ENCODE measurements at regions not wholly inside any gene's neighbourhood (a gene's known extent, or its start where the extent isn't known, plus 50 kb on each side); places are given as distances from the start of the nearest gene placed in this dataset.

DNA sequence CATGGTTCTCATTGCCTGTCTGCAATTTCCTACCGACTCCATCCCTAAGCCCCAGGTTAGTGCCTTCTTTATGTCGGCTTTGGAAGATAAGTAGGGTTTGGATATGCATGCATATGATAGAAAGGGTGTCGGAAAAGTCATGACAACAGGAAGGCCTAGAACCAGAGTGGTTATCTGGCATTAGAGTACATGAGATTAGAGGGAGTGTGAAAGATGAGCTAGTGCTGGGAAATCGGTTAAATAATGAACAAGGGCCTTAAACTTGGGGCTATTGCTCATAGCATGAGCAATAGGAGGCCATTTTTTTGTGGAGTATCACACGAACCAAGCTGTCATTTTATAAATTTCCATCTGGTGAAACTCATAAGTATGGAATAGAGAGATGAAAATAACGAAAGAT, 54.0 kb upstream of the LPP start (continued):
- TF ChIP-seq, protein P1, sequence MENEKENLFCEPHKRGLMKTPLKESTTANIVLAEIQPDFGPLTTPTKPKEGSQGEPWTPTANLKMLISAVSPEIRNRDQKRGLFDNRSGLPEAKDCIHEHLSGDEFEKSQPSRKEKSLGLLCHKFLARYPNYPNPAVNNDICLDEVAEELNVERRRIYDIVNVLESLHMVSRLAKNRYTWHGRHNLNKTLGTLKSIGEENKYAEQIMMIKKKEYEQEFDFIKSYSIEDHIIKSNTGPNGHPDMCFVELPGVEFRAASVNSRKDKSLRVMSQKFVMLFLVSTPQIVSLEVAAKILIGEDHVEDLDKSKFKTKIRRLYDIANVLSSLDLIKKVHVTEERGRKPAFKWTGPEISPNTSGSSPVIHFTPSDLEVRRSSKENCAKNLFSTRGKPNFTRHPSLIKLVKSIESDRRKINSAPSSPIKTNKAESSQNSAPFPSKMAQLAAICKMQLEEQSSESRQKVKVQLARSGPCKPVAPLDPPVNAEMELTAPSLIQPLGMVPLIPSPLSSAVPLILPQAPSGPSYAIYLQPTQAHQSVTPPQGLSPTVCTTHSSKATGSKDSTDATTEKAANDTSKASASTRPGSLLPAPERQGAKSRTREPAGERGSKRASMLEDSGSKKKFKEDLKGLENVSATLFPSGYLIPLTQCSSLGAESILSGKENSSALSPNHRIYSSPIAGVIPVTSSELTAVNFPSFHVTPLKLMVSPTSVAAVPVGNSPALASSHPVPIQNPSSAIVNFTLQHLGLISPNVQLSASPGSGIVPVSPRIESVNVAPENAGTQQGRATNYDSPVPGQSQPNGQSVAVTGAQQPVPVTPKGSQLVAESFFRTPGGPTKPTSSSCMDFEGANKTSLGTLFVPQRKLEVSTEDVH (IDR thresholded peaks at IDR 0.05; ENCODE audit: low read depth, partially characterized antibody), result no peak
- no peak for TF ChIP-seq RFX5 (IDR thresholded peaks at IDR 0.05; ENCODE audit: low read depth, low read length)

DNA sequence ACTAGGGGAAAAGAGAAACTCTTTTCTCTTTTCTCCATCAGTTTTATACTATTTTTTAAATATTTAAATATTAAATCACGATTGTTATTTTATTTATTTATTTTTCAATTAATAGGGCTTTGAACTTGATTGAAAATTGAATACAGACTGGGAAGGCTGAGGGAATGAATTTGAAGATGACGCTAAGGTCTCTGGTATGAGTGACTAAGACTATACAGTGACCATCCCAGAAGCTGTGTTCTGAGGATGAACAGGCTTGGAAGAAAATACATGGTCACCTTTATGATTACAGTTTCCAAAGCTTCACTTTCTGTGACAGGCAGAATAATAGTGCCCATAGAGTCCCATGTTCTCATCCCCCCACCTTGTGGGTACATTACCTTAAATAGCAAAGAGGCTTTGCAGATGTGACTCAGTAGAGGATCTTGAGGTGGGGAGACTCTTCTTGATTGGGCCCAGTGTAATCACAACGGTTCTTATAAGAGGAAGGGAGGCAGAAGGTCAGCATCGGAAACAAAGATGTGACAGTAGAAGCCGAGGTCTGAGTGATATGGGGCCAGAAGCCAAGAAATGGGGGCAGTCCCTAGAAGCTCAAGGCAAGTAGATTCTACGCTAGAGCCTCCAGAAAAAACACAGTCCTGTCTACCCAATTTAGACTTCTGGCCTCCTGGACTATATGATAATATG, 51.0 kb upstream of the LPP start:
- no TSS peak for BruUV-seq (replicated peaks)
- 43% methylated on average over 6 of the region's 6 CpGs for whole genome bisulfite sequencing (ENCODE audit: insufficient coverage, insufficient replicate concordance, low lambda C conversion rate, missing lambda C conversion rate)
- H3K4me1 ChIP-seq (ENCODE audit: control insufficient read depth, insufficient read depth, low read length), result no peaks in the 10 kb centered on the region
- in situ Hi-C loops (cut with MboI), result no loop called here
- FAIRE-seq (no peak), ATAC-seq (no peak), DNase-seq (ENCODE audit: low read depth, low spot score) (no peak)
- POLR2A ChIA-PET, result no interaction called here
- H4K20me1 ChIP-seq (ENCODE audit: control insufficient read depth, insufficient read depth), result no peaks in the 10 kb centered on the region
- H2AFZ ChIP-seq (ENCODE audit: control insufficient read depth, low read depth, low read length), result no peak overlapping the region
- H3K36me3 ChIP-seq (ENCODE audit: control insufficient read depth in 2 of 2, insufficient read depth in 2 of 2, low read length in 1 of 2), result no peaks in the 10 kb centered on the region
- RAD21 ChIA-PET (ENCODE audit: unreplicated experiment), result no interaction called here
- H3K9ac ChIP-seq (ENCODE audit: control insufficient read depth, insufficient read depth, low read length), result no peak overlapping the region
- no peak overlapping the region for H3K4me3 ChIP-seq
- H3K27ac ChIP-seq (ENCODE audit: control insufficient read depth, insufficient read depth), result no peak overlapping the region
- H3K27me3 ChIP-seq (replicated peaks in 1 of 2; ENCODE audit: control insufficient read depth in 2 of 2, insufficient read depth in 2 of 2, low read length in 1 of 2), result no peaks in the 10 kb centered on the region; a peak in 1 of 4 replicates
- no peak overlapping the region for H3K4me2 ChIP-seq (ENCODE audit: control insufficient read depth, insufficient read depth)
- intact Hi-C loops (cut with micrococcal nuclease; ENCODE audit: unreplicated experiment), result no loop called here
- SMC1A ChIA-PET (ENCODE audit: uncharacterized antibody, unreplicated experiment), result no interaction called here
- no peaks in the 10 kb centered on the region for H3K79me2 ChIP-seq (ENCODE audit: control insufficient read depth, insufficient read depth, low read length)
- CTCF ChIA-PET, result no interaction called here
- no peaks in the 10 kb centered on the region; the same call in 2 of the 3 replicates for H3K9me3 ChIP-seq (replicated peaks; ENCODE audit: control insufficient read depth, insufficient read depth, low read length)
- TF ChIP-seq, protein P2, sequence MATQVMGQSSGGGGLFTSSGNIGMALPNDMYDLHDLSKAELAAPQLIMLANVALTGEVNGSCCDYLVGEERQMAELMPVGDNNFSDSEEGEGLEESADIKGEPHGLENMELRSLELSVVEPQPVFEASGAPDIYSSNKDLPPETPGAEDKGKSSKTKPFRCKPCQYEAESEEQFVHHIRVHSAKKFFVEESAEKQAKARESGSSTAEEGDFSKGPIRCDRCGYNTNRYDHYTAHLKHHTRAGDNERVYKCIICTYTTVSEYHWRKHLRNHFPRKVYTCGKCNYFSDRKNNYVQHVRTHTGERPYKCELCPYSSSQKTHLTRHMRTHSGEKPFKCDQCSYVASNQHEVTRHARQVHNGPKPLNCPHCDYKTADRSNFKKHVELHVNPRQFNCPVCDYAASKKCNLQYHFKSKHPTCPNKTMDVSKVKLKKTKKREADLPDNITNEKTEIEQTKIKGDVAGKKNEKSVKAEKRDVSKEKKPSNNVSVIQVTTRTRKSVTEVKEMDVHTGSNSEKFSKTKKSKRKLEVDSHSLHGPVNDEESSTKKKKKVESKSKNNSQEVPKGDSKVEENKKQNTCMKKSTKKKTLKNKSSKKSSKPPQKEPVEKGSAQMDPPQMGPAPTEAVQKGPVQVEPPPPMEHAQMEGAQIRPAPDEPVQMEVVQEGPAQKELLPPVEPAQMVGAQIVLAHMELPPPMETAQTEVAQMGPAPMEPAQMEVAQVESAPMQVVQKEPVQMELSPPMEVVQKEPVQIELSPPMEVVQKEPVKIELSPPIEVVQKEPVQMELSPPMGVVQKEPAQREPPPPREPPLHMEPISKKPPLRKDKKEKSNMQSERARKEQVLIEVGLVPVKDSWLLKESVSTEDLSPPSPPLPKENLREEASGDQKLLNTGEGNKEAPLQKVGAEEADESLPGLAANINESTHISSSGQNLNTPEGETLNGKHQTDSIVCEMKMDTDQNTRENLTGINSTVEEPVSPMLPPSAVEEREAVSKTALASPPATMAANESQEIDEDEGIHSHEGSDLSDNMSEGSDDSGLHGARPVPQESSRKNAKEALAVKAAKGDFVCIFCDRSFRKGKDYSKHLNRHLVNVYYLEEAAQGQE (IDR thresholded peaks at IDR 0.05; ENCODE audit: low read depth, low read length), result no peak
- TF ChIP-seq POLR2AphosphoS5 (IDR thresholded peaks at IDR 0.05; ENCODE audit: low read length), result no peak
- no peak for TF ChIP-seq ZZZ3 (IDR thresholded peaks at IDR 0.05; ENCODE audit: control insufficient read depth, insufficient read length, low read depth)
- TF ChIP-seq RAD21 (IDR thresholded peaks at IDR 0.05; ENCODE audit: insufficient read depth, low read depth, low read length), result no peak
- no peak for TF ChIP-seq CREM (IDR thresholded peaks at IDR 0.05; ENCODE audit: low read depth)
- TF ChIP-seq, protein P1 (IDR thresholded peaks at IDR 0.05; ENCODE audit: low read depth, partially characterized antibody), result no peak
- no peak for TF ChIP-seq CHD1 (IDR thresholded peaks at IDR 0.05; ENCODE audit: low read depth, low read length)
